Ovary (tissue), 7 donors: ENCODE measurements at regions not wholly inside any gene's neighbourhood (a gene's known extent, or its start where the extent isn't known, plus 50 kb on each side); places are given as distances from the start of the nearest gene placed in this dataset.

ENCODE experiments used
- DNase-seq, 5 donors: peaks; one replicate each; pipeline ENCODE4 v3.0.0-alpha.2; 2019 to 2020
- H3K27ac ChIP-seq, 2 donors: fragments of 200-600 bp; one replicate each; pipeline versions ENCODE4 v1.5.1 to v1.8.0; 2019 to 2022
- H3K27me3 ChIP-seq: fragments of 200-600 bp; one replicate; pipeline ENCODE4 v1.8.0; 2022
- H3K36me3 ChIP-seq: fragments of 200-600 bp; sonication (generic); one replicate; pipeline ENCODE4 v1.5.1; 2019
- H3K4me1 ChIP-seq: one replicate; pipeline ENCODE4 v1.8.1; 2013; ENCODE audit warnings: mild to moderate bottlenecking, moderate library complexity; ENCODE audit not compliant: insufficient read depth
- H3K4me3 ChIP-seq: fragments of 200-600 bp; sonication (generic); one replicate; pipeline ENCODE4 v1.5.1; 2017
- H3K9me3 ChIP-seq, 2 donors: fragments of 200-600 bp in 1 of 2; sonication (generic) in 1 of 2; one replicate each; pipeline versions ENCODE4 v1.5.1 to v1.8.1; 2013 to 2019; ENCODE audit warnings: mild to moderate bottlenecking in 1 of 2, moderate library complexity in 1 of 2
- CTCF ChIP-seq, 3 donors: fragments of 450-650 bp in 2 of 3; fragments of 200-600 bp in 1 of 3; IDR thresholded peaks; one replicate each; pipeline versions ENCODE4 v1.5.1 to v1.8.0; 2016 to 2022; ENCODE audit warnings: antibody characterized with exemption in 3 of 3, mild to moderate bottlenecking in 1 of 3
- EP300 ChIP-seq: sonication (generic); formaldehyde crosslinking; IDR thresholded peaks from one replicate; pipeline ENCODE4 v1.6.1; 2017; ENCODE audit warnings: antibody characterized with exemption
- POLR2A ChIP-seq: fragments of 450-650 bp; IDR thresholded peaks from one replicate; pipeline ENCODE4 v1.6.1; 2017; ENCODE audit warnings: antibody characterized with exemption, mild to moderate bottlenecking, moderate library complexity
- WGBS, 3 donors: extraction: QIAGEN DNeasy Blood & Tissue Kit in 1 of 3; methylation state at CpG; one replicate each; pipeline versions ENCODE4 v1.1.5 to v1.1.7; 2013 to 2017; 5-methylcytosine and 5-hydroxymethylcytosine counted together
- intact Hi-C, 4 donors: fragments of 100-400 bp; cut with DNase I; formaldehyde crosslinking; loops; one replicate each; pipeline versions ENCODE4 v1.11.0 to v1.15.1; 2022 to 2023
- donor health status: DM: no; HTN: no; CAD: no; lungs with moderate emphysema.
- donor health status: DM: no; HTN: no; CAD: no.
- donor health status: Bipolar disorder and iron deficiency.
- donor health status: DM: no; HTN: no; CAD: no.
- donor health status: DM: yes; HTN: yes; CAD: no.

GRCh38 chr12:129959889-129960288, 56.1 kb upstream of the TMEM132D start:
- TF ChIP-seq EP300 (no peak), POLR2A (no peak)
- no peaks in the 10 kb centered on the region for H3K4me1 ChIP-seq
- no peak overlapping the region for H3K4me3 ChIP-seq
- H3K9me3 ChIP-seq = no peaks in the 10 kb centered on the region
- H3K36me3 ChIP-seq = no peaks in the 10 kb centered on the region
- no peaks in the 10 kb centered on the region for H3K27me3 ChIP-seq
- 42 to 58% (median 43%) methylated on average over 3 of the region's 3 CpGs for WGBS, 3 donors
- intact Hi-C loops = no loop called here
- no peak overlapping the region for H3K27ac ChIP-seq
- DNase-seq = no peak

GRCh38 chr12:129961091-129961490, 57.3 kb upstream of the TMEM132D start:
- H3K27ac ChIP-seq = no peak overlapping the region
- no peaks in the 10 kb centered on the region for H3K27me3 ChIP-seq
- DNase-seq = no peak
- intact Hi-C loops = no loop called here
- H3K36me3 ChIP-seq = no peaks in the 10 kb centered on the region
- H3K4me1 ChIP-seq = no peaks in the 10 kb centered on the region
- no peak for TF ChIP-seq CTCF (IDR thresholded peaks at IDR 0.05)
- TF ChIP-seq POLR2A = no peak
- TF ChIP-seq EP300 = no peak
- 55 to 69% (median 64%) methylated on average over 4 of the region's 4 CpGs for WGBS, 3 donors
- no peaks in the 10 kb centered on the region for H3K9me3 ChIP-seq
- H3K4me3 ChIP-seq = no peak overlapping the region

GRCh38 chr12:129961856-129962255, 58.0 kb upstream of the TMEM132D start:
- H3K4me3 ChIP-seq = no peak overlapping the region
- DNase-seq = no peak
- H3K9me3 ChIP-seq = no peaks in the 10 kb centered on the region
- H3K27ac ChIP-seq = no peak overlapping the region
- WGBS, 3 donors = 65 to 86% (median 68%) methylated on average over 1 of the region's 1 CpG
- no peaks in the 10 kb centered on the region for H3K4me1 ChIP-seq
- TF ChIP-seq CTCF (IDR thresholded peaks at IDR 0.05) = no peak
- no peak for TF ChIP-seq EP300
- TF ChIP-seq POLR2A = no peak
- H3K27me3 ChIP-seq = no peaks in the 10 kb centered on the region
- intact Hi-C loops = no loop called here
- H3K36me3 ChIP-seq = no peaks in the 10 kb centered on the region

GRCh38 chr12:129964300-129964699, 60.5 kb upstream of the TMEM132D start:
- Histone ChIP-seq H3K27ac (no peak overlapping the region), H3K9me3 (no peaks in the 10 kb centered on the region), H3K36me3 (no peaks in the 10 kb centered on the region), H3K4me1 (no peaks in the 10 kb centered on the region), H3K4me3 (no peak overlapping the region), H3K27me3 (no peaks in the 10 kb centered on the region)
- 52 to 62% (median 54%) methylated on average over 7 of the region's 7 CpGs for whole genome bisulfite sequencing, 3 donors
- TF ChIP-seq EP300 (no peak), CTCF (IDR thresholded peaks at IDR 0.05) (no peak), POLR2A (no peak)
- DNase-seq = no peak
- intact Hi-C loops = no loop called here

DNA sequence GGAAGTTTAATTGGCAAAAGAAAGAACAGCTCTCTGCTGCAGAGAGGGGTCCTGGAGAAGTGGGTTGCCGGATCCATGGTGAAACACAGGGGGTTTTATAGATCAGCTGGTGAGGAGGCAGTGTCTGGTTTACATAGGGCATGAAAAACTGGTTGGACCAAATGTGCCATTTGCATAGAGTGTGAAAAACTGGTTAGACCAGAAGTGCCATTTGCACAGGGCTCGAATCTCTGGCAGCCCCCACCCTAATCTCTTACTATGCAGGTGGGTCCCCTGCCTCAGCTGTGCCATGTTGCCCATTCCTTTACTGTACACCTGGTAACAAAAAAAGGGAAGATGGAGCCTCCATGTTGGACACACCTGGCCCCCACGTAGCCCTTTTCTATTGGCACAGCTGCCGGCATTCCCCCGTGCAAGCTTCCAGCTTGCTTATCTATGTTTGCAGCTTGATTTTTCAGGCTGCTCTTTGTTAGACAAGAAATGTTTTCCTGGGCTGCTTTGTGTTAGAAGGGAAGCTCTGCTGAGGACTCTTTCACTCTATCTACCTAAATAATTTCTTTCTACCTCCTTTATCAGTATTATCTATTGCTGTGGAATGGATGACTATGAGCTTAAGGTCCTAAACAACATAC, 61.1 kb upstream of the TMEM132D start:
- Histone ChIP-seq H3K27ac (no peak overlapping the region), H3K4me3 (no peak overlapping the region), H3K27me3 (no peaks in the 10 kb centered on the region), H3K9me3 (no peaks in the 10 kb centered on the region), H3K4me1 (no peaks in the 10 kb centered on the region), H3K36me3 (no peaks in the 10 kb centered on the region)
- intact Hi-C loops = no loop called here
- DNase-seq = no peak
- TF ChIP-seq CTCF (IDR thresholded peaks at IDR 0.05) (no peak), POLR2A (no peak), EP300 (no peak)
- WGBS, 3 donors = 44 to 60% (median 52%) methylated on average over 5 of the region's 5 CpGs
